Progenitor cell of endocrine pancreas (in vitro differentiated cells): ENCODE measurements at regions not wholly inside any gene's neighbourhood (a gene's known extent, or its start where the extent isn't known, plus 50 kb on each side); places are given as distances from the start of the nearest gene placed in this dataset.
"Not testable (repeated sequence)": the region's sequence is repeated elsewhere in the genome, so short reads cannot be mapped to it uniquely, and the experiment has no call there.

ENCODE experiments used
- DNase-seq: peaks from one replicate; pipeline ENCODE4 v3.0.0; 2021; ENCODE audit warnings: low spot score; ENCODE audit not compliant: unreplicated experiment
- H3K27ac Mint-ChIP-seq: 2 replicates; pipeline ENCODE4 v1.8.0; 2021; ENCODE audit warnings: mild to moderate bottlenecking, moderate library complexity, mixed read lengths
- H3K27me3 Mint-ChIP-seq: 2 replicates; pipeline ENCODE4 v1.8.0; 2021; ENCODE audit warnings: mixed read lengths
- H3K36me3 Mint-ChIP-seq: 2 replicates; pipeline ENCODE4 v1.8.0; 2022; ENCODE audit warnings: mixed read lengths; ENCODE audit not compliant: insufficient read depth
- H3K4me1 Mint-ChIP-seq: 2 replicates; pipeline ENCODE4 v1.8.0; 2021; ENCODE audit warnings: low read depth, mixed read lengths
- H3K4me3 Mint-ChIP-seq: 2 replicates; pipeline ENCODE4 v1.8.0; 2021; ENCODE audit warnings: low read depth, mild to moderate bottlenecking, moderate library complexity, mixed read lengths
- H3K9me3 Mint-ChIP-seq: 2 replicates; pipeline ENCODE4 v1.8.0; 2021; ENCODE audit warnings: low read depth, mixed read lengths
- CTCF ChIP-seq: fragments of 200-600 bp; sonication (generic); IDR thresholded peaks from one replicate; pipeline ENCODE4 v1.5.0; 2021; ENCODE audit warnings: antibody characterized with exemption, mild to moderate bottlenecking; ENCODE audit not compliant: unreplicated experiment

GRCh38 chr14:99995700-99996356, 69.4 kb upstream of the EVL start:
- TF ChIP-seq CTCF = peak; percentile 63
- H3K4me3 Mint-ChIP-seq = no peak overlapping the region
- H3K9me3 Mint-ChIP-seq = peaks cover 15% of the 10 kb centered on the region
- H3K27ac Mint-ChIP-seq = no peak overlapping the region
- no peaks in the 10 kb centered on the region for H3K27me3 Mint-ChIP-seq
- DNase-seq = no peak
- H3K4me1 Mint-ChIP-seq = peaks cover 4% of the 10 kb centered on the region
- peaks cover 16% of the 10 kb centered on the region for H3K36me3 Mint-ChIP-seq

GRCh38 chr14:99996951-99997571, 68.2 kb upstream of the EVL start:
- no peak overlapping the region for H3K4me3 Mint-ChIP-seq
- peaks cover 21% of the 10 kb centered on the region for H3K36me3 Mint-ChIP-seq
- no peaks in the 10 kb centered on the region for H3K27me3 Mint-ChIP-seq
- H3K4me1 Mint-ChIP-seq = peaks cover 4% of the 10 kb centered on the region
- peaks cover 23% of the 10 kb centered on the region for H3K9me3 Mint-ChIP-seq
- no peak for TF ChIP-seq CTCF
- no peak for DNase-seq
- H3K27ac Mint-ChIP-seq = no peak overlapping the region

GRCh38 chr14:100000398-100000797, 64.8 kb upstream of the EVL start:
- peaks cover 22% of the 10 kb centered on the region for H3K9me3 Mint-ChIP-seq

GRCh38 chr14:100004392-100004791, 60.8 kb upstream of the EVL start:
- no peak for TF ChIP-seq CTCF
- no peaks in the 10 kb centered on the region for H3K27me3 Mint-ChIP-seq
- no peak overlapping the region for H3K27ac Mint-ChIP-seq
- no peak overlapping the region for H3K4me3 Mint-ChIP-seq
- H3K9me3 Mint-ChIP-seq = peaks cover 21% of the 10 kb centered on the region
- peaks cover 8% of the 10 kb centered on the region for H3K4me1 Mint-ChIP-seq
- DNase-seq = no peak
- H3K36me3 Mint-ChIP-seq = peaks cover 27% of the 10 kb centered on the region

More at GRCh38 chr14:100000398-100000797, 64.8 kb upstream of the EVL start:
- peaks cover 22% of the 10 kb centered on the region for H3K36me3 Mint-ChIP-seq
- H3K27ac Mint-ChIP-seq, H3K4me1 Mint-ChIP-seq, DNase-seq, H3K4me3 Mint-ChIP-seq, H3K27me3 Mint-ChIP-seq: not testable (repeated sequence)

- Mint-ChIP-seq H3K9me3 (peaks cover 7% of the 10 kb centered on the region), H3K4me1 (peaks cover 29% of the 10 kb centered on the region), H3K27ac (peak overlapping the region; percentile 81), H3K27me3 (no peaks in the 10 kb centered on the region), H3K4me3 (no peak overlapping the region), H3K36me3 (peaks cover 15% of the 10 kb centered on the region)
- DNase-seq = no peak
- TF ChIP-seq CTCF = no peak
Observed at GRCh38 chr14:100007254-100007653, 58.0 kb upstream of the EVL start.

- peaks cover 11% of the 10 kb centered on the region for H3K9me3 Mint-ChIP-seq
- H3K27ac Mint-ChIP-seq = peak overlapping the region; percentile 29
- not testable (repeated sequence) for DNase-seq, H3K27me3 Mint-ChIP-seq, H3K4me3 Mint-ChIP-seq
- peaks cover 31% of the 10 kb centered on the region for H3K4me1 Mint-ChIP-seq
- H3K36me3 Mint-ChIP-seq = peaks cover 18% of the 10 kb centered on the region
Observed at GRCh38 chr14:100009802-100010201, 55.4 kb upstream of the EVL start.
